HepG2 (cell line): ENCODE measurements at regions not wholly inside any gene's neighbourhood (a gene's known extent, or its start where the extent isn't known, plus 50 kb on each side); places are given as distances from the start of the nearest gene placed in this dataset.

ENCODE experiments used
- AHDC1 ChIP-seq: sonication (generic); formaldehyde crosslinking; IDR thresholded peaks from 2 replicates; pipeline ENCODE4 v1.5.1; 2020; ENCODE audit warnings: mild to moderate bottlenecking, missing genetic modification reagents, borderline replicate concordance
- ATAD3A ChIP-seq: sonication (generic); formaldehyde crosslinking; IDR thresholded peaks from 2 replicates; pipeline ENCODE4 v1.4.0; 2020; ENCODE audit warnings: missing genetic modification reagents
- DR1 ChIP-seq: sonication (generic); formaldehyde crosslinking; IDR thresholded peaks from 2 replicates; pipeline ENCODE4 v1.8.0; 2021; ENCODE audit warnings: mild to moderate bottlenecking, missing genetic modification reagents, inconsistent platforms
- DZIP1 ChIP-seq: sonication (generic); formaldehyde crosslinking; IDR thresholded peaks from 2 replicates; pipeline ENCODE4 v1.5.0; 2020; ENCODE audit warnings: mild to moderate bottlenecking, missing genetic modification reagents
- KDM5A ChIP-seq: fragments of 200-600 bp; sonication (generic); IDR thresholded peaks from 2 replicates; pipeline ENCODE4 v1.7.0; 2018; ENCODE audit warnings: antibody characterized with exemption, mild to moderate bottlenecking, low read length, borderline replicate concordance
- NCOA1 ChIP-seq: sonication (generic); formaldehyde crosslinking; IDR thresholded peaks from 2 replicates; pipeline ENCODE4 v1.9.0; 2021; ENCODE audit warnings: missing genetic modification reagents
- NCOA5 ChIP-seq: sonication (generic); formaldehyde crosslinking; IDR thresholded peaks from 2 replicates; pipeline ENCODE4 v1.4.0; 2020; ENCODE audit warnings: missing genetic modification reagents
- NFYC ChIP-seq: IDR thresholded peaks from 2 replicates; pipeline ENCODE4 v1.6.1; 2016; ENCODE audit warnings: missing genetic modification reagents, missing compliant biosample characterization
- NKX3-1 ChIP-seq: sonication (generic); formaldehyde crosslinking; IDR thresholded peaks from 2 replicates; pipeline ENCODE4 v1.5.0; 2020; ENCODE audit warnings: missing genetic modification reagents
- PRMT3 ChIP-seq: sonication (generic); formaldehyde crosslinking; IDR thresholded peaks from 2 replicates; pipeline ENCODE4 v1.8.1; 2022; ENCODE audit warnings: low read depth, mild to moderate bottlenecking, moderate library complexity, missing genetic modification reagents, borderline replicate concordance
- RFX3 ChIP-seq: IDR thresholded peaks from 2 replicates; pipeline ENCODE4 v1.6.1; 2016; ENCODE audit warnings: missing biosample characterization, missing genetic modification reagents
- RXRB ChIP-seq: IDR thresholded peaks from 2 replicates; pipeline ENCODE4 v1.6.1; 2016; ENCODE audit warnings: borderline replicate concordance, missing genetic modification reagents, missing compliant biosample characterization
- TCF12 ChIP-seq, 2 experiments: fragments of 450-650 bp in 1 of 2; sonication (generic) in 1 of 2; formaldehyde crosslinking in 1 of 2; IDR thresholded peaks; 2 replicates each; pipeline versions ENCODE4 v1.6.1 to v1.8.0; 2017 to 2022; ENCODE audit warnings: antibody characterized with exemption in 1 of 2, mild to moderate bottlenecking in 1 of 2, missing genetic modification reagents in 1 of 2, moderate library complexity in 1 of 2
- TFAP4 ChIP-seq: sonication (generic); IDR thresholded peaks from 2 replicates; pipeline ENCODE4 v1.6.1; 2016; ENCODE audit warnings: low read depth, borderline replicate concordance
- ZBTB3 ChIP-seq: sonication (generic); formaldehyde crosslinking; IDR thresholded peaks from 2 replicates; pipeline ENCODE4 v1.4.0; 2020; ENCODE audit warnings: low read depth, mild to moderate bottlenecking, moderate library complexity, missing genetic modification reagents, borderline replicate concordance
- ZNF121 ChIP-seq: sonication (generic); formaldehyde crosslinking; IDR thresholded peaks from 2 replicates; pipeline ENCODE4 v1.5.0; 2020; ENCODE audit warnings: mild to moderate bottlenecking, missing genetic modification reagents
- ZNF547 ChIP-seq: sonication (generic); formaldehyde crosslinking; IDR thresholded peaks from 2 replicates; pipeline ENCODE4 v1.5.1; 2020; ENCODE audit warnings: mild to moderate bottlenecking, missing genetic modification reagents
- ZNF550 ChIP-seq: sonication (generic); formaldehyde crosslinking; IDR thresholded peaks from 2 replicates; pipeline ENCODE4 v1.4.0; 2020; ENCODE audit warnings: mild to moderate bottlenecking, missing genetic modification reagents, borderline replicate concordance
- ZNF577 ChIP-seq: sonication (generic); formaldehyde crosslinking; IDR thresholded peaks from 2 replicates; pipeline ENCODE4 v1.4.0; 2020; ENCODE audit warnings: mild to moderate bottlenecking, low read depth, missing genetic modification reagents, borderline replicate concordance
- ZNF615 ChIP-seq: sonication (generic); formaldehyde crosslinking; IDR thresholded peaks from 2 replicates; pipeline ENCODE4 v1.5.0; 2020; ENCODE audit warnings: mild to moderate bottlenecking, missing genetic modification reagents, borderline replicate concordance
- ZNF747 ChIP-seq: sonication (generic); formaldehyde crosslinking; IDR thresholded peaks from 2 replicates; pipeline ENCODE4 v1.8.1; 2023; ENCODE audit warnings: missing genetic modification reagents, mild to moderate bottlenecking, borderline replicate concordance

- TF ChIP-seq TFAP4 (peak; percentile 40; the same call in 1 of the 2 replicates), ZNF615 (CRISPR knock-in tag) (no peak), DZIP1 (no peak), ZNF121 (CRISPR knock-in tag) (no peak), NCOA5 (CRISPR knock-in tag) (no peak), ZBTB3 (CRISPR knock-in tag) (peak; percentile 65; the same call in 1 of the 2 replicates), DR1 (CRISPR knock-in tag) (no peak), RXRB (CRISPR knock-in tag) (peak; percentile 97), ZNF550 (no peak), PRMT3 (CRISPR knock-in tag) (no peak), ATAD3A (no peak), ZNF577 (CRISPR knock-in tag) (no peak), RFX3 (CRISPR knock-in tag) (peak; percentile 63), TCF12 (IDR thresholded peaks at IDR 0.05) (no peak), TCF12 (CRISPR knock-in tag; IDR thresholded peaks at IDR 0.05) (peak; percentile 85; the same call in 1 of the 2 replicates), NKX3-1 (CRISPR knock-in tag) (no peak), NFYC (CRISPR knock-in tag) (peak; percentile 32; the same call in 1 of the 2 replicates), ZNF547 (CRISPR knock-in tag) (peak; percentile 39; the same call in 1 of the 2 replicates), KDM5A (no peak), ZNF747 (CRISPR knock-in tag) (0 out of 2 replicates have a peak, but pooled peaks have one; percentile 7), NCOA1 (CRISPR knock-in tag) (no peak; the same call in 1 of the 2 replicates), AHDC1 (peak; percentile 98)
Measured at GRCh38 chr16:10318798-10319500, 66.9 kb upstream of the ATF7IP2 start (continued).
